PFSK-1 (cell line): ENCODE measurements at regions not wholly inside any gene's neighbourhood (a gene's known extent, or its start where the extent isn't known, plus 50 kb on each side); places are given as distances from the start of the nearest gene placed in this dataset.

Experiments
- FOXP2 ChIP-seq: optimal IDR thresholded peaks from 2 replicates; pipeline ENCODE3; 2011; ENCODE audit warnings: borderline replicate concordance, control low read depth, inconsistent platforms; ENCODE audit not compliant: insufficient read depth; ENCODE audit errors: extremely low read length, extremely low read depth
- POLR2AphosphoS5 ChIP-seq: IDR thresholded peaks from 2 replicates; pipeline ENCODE4 v1.6.1; 2012; ENCODE audit warnings: low read depth, mild to moderate bottlenecking, control low read depth, low read length, moderate library complexity
- SIN3A ChIP-seq: IDR thresholded peaks from 2 replicates; pipeline ENCODE4 v1.6.1; 2012; ENCODE audit warnings: mild to moderate bottlenecking, low read length, moderate library complexity, borderline replicate concordance; ENCODE audit not compliant: insufficient read depth
- TAF1 ChIP-seq: IDR thresholded peaks from 2 replicates; pipeline ENCODE4 v1.6.1; 2012; ENCODE audit warnings: low read length, control low read depth, borderline replicate concordance; ENCODE audit not compliant: insufficient read depth
- TF ChIP-seq, protein P1 (sequence below), 2 experiments: IDR thresholded peaks; 2 replicates each; pipeline versions ENCODE4 v1.6.1 to v1.8.0; 2011 to 2012; ENCODE audit warnings: low read depth in 2 of 2, low read length in 2 of 2, control low read depth in 1 of 2, inconsistent platforms in 1 of 2, mild to moderate bottlenecking in 1 of 2, moderate library complexity in 1 of 2; ENCODE audit not compliant: insufficient read depth in 1 of 2

DNA sequence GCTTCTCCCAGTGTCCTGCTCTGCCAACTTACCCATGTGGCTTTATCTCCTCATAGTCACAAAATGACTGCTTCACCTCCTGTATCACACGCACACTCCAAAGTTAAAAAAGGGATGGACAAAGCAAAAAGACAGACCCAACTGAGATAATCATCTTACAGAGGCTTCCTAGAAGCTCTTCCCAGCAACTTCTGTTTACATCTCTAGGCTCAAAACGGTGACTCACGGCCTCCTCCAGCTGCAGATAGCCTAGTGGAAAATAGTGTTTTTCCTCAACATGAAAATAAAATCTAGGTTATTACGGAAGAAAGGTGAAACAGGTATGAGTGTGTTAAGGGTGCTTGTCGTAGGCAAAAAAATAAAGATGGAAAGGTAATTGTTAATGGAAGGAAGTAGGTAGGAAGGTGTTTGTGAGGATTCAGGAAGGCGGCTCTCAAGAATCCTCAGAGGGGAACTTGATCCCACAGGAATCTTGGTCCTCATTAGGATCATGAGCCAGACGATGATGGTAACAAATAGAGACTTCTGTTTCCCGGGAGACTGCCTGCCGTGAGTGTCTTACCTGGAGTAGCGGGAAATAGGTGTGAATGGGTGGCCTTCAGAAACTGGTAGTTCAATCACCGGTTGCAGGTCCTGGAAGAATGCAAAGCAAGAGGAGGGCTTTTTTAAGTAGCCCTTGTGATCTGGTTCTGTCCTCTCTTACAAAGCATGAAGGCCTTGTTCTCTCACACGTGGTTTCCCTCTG lies 487.5 kb upstream of the TMEM132C start:
- no peak for TF ChIP-seq TAF1
- no peak for TF ChIP-seq POLR2AphosphoS5
- TF ChIP-seq, protein P1, sequence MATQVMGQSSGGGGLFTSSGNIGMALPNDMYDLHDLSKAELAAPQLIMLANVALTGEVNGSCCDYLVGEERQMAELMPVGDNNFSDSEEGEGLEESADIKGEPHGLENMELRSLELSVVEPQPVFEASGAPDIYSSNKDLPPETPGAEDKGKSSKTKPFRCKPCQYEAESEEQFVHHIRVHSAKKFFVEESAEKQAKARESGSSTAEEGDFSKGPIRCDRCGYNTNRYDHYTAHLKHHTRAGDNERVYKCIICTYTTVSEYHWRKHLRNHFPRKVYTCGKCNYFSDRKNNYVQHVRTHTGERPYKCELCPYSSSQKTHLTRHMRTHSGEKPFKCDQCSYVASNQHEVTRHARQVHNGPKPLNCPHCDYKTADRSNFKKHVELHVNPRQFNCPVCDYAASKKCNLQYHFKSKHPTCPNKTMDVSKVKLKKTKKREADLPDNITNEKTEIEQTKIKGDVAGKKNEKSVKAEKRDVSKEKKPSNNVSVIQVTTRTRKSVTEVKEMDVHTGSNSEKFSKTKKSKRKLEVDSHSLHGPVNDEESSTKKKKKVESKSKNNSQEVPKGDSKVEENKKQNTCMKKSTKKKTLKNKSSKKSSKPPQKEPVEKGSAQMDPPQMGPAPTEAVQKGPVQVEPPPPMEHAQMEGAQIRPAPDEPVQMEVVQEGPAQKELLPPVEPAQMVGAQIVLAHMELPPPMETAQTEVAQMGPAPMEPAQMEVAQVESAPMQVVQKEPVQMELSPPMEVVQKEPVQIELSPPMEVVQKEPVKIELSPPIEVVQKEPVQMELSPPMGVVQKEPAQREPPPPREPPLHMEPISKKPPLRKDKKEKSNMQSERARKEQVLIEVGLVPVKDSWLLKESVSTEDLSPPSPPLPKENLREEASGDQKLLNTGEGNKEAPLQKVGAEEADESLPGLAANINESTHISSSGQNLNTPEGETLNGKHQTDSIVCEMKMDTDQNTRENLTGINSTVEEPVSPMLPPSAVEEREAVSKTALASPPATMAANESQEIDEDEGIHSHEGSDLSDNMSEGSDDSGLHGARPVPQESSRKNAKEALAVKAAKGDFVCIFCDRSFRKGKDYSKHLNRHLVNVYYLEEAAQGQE (IDR thresholded peaks at IDR 0.05; ENCODE audit: insufficient read depth in 1 of 2, low read depth in 2 of 2, low read length in 2 of 2) = no peak
- TF ChIP-seq SIN3A = no peak
- no peak for TF ChIP-seq FOXP2

DNA sequence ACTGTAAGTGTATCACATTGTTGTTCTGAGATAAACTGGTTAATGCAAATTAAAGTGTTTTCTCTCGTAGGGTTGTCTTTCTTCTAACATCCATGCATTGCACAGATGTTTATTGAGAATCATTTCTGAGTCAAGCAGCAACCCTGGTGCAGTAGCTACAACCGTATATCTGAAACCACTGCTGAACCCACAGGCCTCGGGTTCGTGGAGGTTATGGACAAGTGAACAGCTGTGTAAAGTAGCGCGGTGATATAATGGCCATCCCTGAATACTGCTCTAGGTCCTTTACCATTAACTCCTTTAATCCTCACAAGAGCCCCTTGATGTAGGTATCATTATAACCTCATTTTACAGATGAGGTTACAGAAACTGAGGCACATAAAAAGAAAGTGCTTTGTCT lies 486.1 kb upstream of the TMEM132C start:
- TF ChIP-seq, protein P1 (IDR thresholded peaks at IDR 0.05; ENCODE audit: insufficient read depth in 1 of 2, low read depth in 2 of 2, low read length in 2 of 2) = no peak
- TF ChIP-seq FOXP2 (no peak), TAF1 (no peak)

DNA sequence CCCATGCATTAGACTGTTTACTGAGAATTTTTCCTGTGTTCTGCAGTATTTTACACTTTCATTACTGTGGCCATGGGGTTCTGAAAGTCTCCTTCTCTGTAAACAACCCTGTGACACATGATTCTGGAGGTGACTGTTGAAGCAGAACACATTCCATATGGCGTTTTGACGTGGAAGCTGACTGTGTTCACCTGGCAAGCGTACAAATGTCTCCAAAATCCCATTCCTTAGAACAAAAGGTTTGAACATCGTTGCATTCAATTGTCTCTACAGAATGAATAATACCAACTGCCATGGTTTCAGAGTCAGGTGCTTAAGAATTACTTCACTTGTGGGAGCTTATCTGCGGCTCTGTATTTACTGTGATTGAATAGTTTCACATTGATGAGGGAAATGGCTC lies 485.6 kb upstream of the TMEM132C start:
- TF ChIP-seq FOXP2 (no peak), TAF1 (no peak), POLR2AphosphoS5 (no peak), SIN3A (no peak)
- TF ChIP-seq, protein P1 (IDR thresholded peaks at IDR 0.05; ENCODE audit: insufficient read depth in 1 of 2, low read depth in 2 of 2, low read length in 2 of 2) = no peak

DNA sequence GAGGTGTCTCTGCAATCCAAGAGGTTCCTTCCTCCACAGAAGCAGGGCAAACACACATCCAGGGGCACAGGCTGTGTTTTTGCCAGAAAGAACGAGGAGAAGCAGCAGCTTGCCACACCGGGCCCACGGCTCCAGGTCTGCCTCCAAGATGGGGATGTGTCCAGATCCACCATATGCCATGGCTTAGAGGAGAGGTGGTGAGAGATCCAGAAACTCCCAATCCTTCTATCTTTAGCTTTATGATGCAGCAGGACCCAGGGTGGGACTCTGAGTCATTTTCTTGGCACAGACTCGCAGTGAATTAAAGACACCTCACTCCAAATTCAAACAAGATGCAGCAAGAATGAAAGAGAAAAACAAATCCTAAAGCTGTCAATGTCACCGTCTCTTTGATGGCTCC lies 481.4 kb upstream of the TMEM132C start:
- TF ChIP-seq SIN3A = no peak
- no peak for TF ChIP-seq FOXP2
- TF ChIP-seq, protein P1 (IDR thresholded peaks at IDR 0.05; ENCODE audit: insufficient read depth in 1 of 2, low read depth in 2 of 2, low read length in 2 of 2) = no peak
- no peak for TF ChIP-seq TAF1
- TF ChIP-seq POLR2AphosphoS5 = no peak
